ENCODE measurements at regions not wholly inside any gene's neighbourhood (a gene's known extent, or its start where the extent isn't known, plus 50 kb on each side); places are given as distances from the start of the nearest gene placed in this dataset.

- no peak for DNase-seq (ENCODE audit: low spot score)
Measured at GRCh38 chr3:193989186-193989585, 146.8 kb upstream of the HES1 start.

- DNase-seq (ENCODE audit: low spot score) = no peak
Measured at GRCh38 chr3:193991666-193992424, 144.1 kb upstream of the HES1 start.

- DNase-seq (ENCODE audit: low spot score) = no peak
Measured at GRCh38 chr3:193992425-193993037, 143.4 kb upstream of the HES1 start.

- DNase-seq (ENCODE audit: low spot score) = no peak
Measured at GRCh38 chr3:193996221-193996620, 139.7 kb upstream of the HES1 start.

GRCh38 chr3:193996641-193997089, 139.3 kb upstream of the HES1 start:
- DNase-seq (ENCODE audit: low spot score) = no peak

- no peak for DNase-seq (ENCODE audit: low spot score)
Measured at GRCh38 chr3:193997228-193998122, 138.5 kb upstream of the HES1 start.

GRCh38 chr3:193998123-193998448, 137.9 kb upstream of the HES1 start:
- no peak for DNase-seq (ENCODE audit: low spot score)

GRCh38 chr3:193998628-193999195, 137.2 kb upstream of the HES1 start:
- DNase-seq (ENCODE audit: low spot score) = no peak

- no peak for DNase-seq (ENCODE audit: low spot score)
Measured at GRCh38 chr3:194000100-194000499, 135.8 kb upstream of the HES1 start.

GRCh38 chr3:194000712-194001111, 135.2 kb upstream of the HES1 start:
- no peak for DNase-seq (ENCODE audit: low spot score)

- DNase-seq (ENCODE audit: low spot score) = no peak
Measured at GRCh38 chr3:194001728-194002459, 134.1 kb upstream of the HES1 start.

- DNase-seq (ENCODE audit: low spot score) = peak; percentile 61
Measured at GRCh38 chr3:194003114-194004057, 132.6 kb upstream of the HES1 start.

GRCh38 chr3:194005930-194006501, 129.9 kb upstream of the HES1 start:
- no peak for DNase-seq (ENCODE audit: low spot score)

- DNase-seq (ENCODE audit: low spot score) = peak; percentile 7
Measured at GRCh38 chr3:194007592-194008337, 128.2 kb upstream of the HES1 start.

GRCh38 chr3:194009019-194009418, 126.9 kb upstream of the HES1 start:
- DNase-seq (ENCODE audit: low spot score) = no peak

GRCh38 chr3:194009892-194010533, 125.9 kb upstream of the HES1 start:
- no peak for DNase-seq (ENCODE audit: low spot score)

GRCh38 chr3:194011807-194012206, 124.1 kb upstream of the HES1 start:
- no peak for DNase-seq (ENCODE audit: low spot score)

GRCh38 chr3:194013928-194014327, 122.0 kb upstream of the HES1 start:
- no peak for DNase-seq (ENCODE audit: low spot score)

GRCh38 chr3:194014756-194015155, 121.2 kb upstream of the HES1 start:
- no peak for DNase-seq (ENCODE audit: low spot score)

Data from hematopoietic multipotent progenitor cell treated with erythropoietin and hydrocortisone succinate and interleukin-3 and kit ligand, for 15 days (in vitro differentiated cells).